CD4-positive, alpha-beta T cell treated with Interferon alpha-2 for 1 hour (primary cell): ENCODE measurements at regions not wholly inside any gene's neighbourhood (a gene's known extent, or its start where the extent isn't known, plus 50 kb on each side); places are given as distances from the start of the nearest gene placed in this dataset.

ENCODE experiments used
- DNase-seq, 2 donors: peaks; one replicate each; pipeline ENCODE4 v3.0.0-alpha.2; 2020 to 2022

- DNase-seq: no peak
Measured at GRCh38 chr14:96638041-96638855, 136.1 kb downstream of the PAPOLA start.

GRCh38 chr14:96639550-96639949 lies 137.4 kb downstream of the PAPOLA start:
- no peak for DNase-seq

- DNase-seq: no peak
Measured at GRCh38 chr14:96648506-96649326, 146.5 kb downstream of the PAPOLA start.

DNA sequence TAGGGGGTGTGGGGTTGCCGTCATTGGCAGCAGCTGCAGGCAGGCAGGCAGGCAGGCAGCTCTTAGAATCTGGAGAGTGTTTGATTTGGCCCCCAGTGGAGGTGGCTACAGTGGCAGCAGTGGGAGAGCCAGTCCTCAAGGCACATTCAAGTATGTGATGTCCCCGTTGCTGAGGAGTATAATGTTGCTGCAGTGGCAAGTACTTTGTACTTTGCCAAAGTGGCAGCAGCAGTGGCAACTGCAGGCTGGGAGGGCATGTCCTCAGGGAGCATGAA lies 147.1 kb downstream of the PAPOLA start:
- DNase-seq: no peak

- DNase-seq: no peak
Measured at GRCh38 chr14:96653597-96653996, 143.6 kb upstream of the VRK1 start.

DNA sequence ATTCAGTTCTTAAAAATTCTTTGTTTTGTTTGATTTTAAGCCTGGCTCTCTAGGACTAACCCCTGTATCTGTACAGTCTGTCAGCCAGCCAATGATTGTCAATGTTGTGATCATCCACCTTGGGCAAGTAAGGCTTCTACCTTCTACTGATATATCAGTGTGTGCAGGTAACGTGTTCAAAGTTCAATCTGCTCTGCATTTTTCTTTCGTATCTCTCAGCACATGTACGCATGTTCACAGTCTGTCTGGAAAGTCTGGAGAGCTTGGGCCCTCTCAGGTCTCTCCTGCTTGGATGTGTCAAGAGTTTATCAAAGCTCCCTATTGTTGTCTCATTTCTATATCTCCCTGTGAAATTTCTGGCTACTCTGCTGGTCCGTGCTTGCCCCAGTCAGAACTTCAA lies 138.6 kb upstream of the VRK1 start:
- no peak for DNase-seq

- DNase-seq: no peak
Measured at GRCh38 chr14:96660123-96660522, 137.1 kb upstream of the VRK1 start.

DNA sequence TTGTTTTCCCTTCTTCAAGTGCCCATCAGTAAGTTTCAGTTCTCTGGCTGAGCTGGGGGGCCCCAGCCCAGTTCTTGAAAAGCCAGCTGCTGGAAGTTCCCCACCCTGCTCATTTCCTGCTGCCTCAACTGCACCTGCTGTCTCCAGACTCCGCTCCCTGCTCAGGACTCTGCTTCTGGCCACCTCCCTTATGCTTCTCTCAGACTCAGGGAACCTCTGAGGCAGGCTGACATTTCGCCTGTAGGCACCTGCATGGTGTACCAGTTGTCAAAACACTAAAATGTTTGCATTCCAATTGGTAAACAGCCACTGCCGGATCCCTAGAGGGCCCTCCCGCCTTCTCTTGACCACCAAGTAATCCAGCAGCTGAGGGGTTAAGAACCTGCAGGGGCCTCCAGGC lies 136.5 kb upstream of the VRK1 start:
- no peak for DNase-seq

GRCh38 chr14:96661244-96661969 lies 135.8 kb upstream of the VRK1 start:
- DNase-seq: no peak

- no peak for DNase-seq
Measured at GRCh38 chr14:96662116-96662970, 134.8 kb upstream of the VRK1 start.

- no peak for DNase-seq
Measured at GRCh38 chr14:96663076-96663475, 134.1 kb upstream of the VRK1 start.

- DNase-seq: no peak
Measured at GRCh38 chr14:96663491-96664067, 133.6 kb upstream of the VRK1 start.

DNA sequence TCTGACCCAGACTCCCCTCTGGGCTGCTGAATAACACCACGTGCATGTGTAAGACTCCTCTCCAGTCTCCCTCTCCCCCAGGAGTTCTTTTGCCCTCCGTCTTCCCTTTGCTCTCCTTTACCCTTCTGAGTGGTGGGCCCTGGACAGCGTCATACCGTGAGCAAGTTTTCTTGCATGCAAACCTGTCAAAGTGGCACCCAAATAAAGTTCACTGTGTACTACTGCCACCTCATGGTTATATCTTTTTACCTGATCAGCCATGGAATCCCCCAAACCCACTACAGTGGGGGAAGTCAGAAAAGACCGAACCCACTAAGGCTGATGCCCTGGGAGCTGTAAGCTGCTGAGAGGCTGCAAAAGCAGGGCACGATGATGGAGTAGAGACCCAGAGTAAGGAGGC lies 131.1 kb upstream of the VRK1 start:
- DNase-seq: no peak

DNA sequence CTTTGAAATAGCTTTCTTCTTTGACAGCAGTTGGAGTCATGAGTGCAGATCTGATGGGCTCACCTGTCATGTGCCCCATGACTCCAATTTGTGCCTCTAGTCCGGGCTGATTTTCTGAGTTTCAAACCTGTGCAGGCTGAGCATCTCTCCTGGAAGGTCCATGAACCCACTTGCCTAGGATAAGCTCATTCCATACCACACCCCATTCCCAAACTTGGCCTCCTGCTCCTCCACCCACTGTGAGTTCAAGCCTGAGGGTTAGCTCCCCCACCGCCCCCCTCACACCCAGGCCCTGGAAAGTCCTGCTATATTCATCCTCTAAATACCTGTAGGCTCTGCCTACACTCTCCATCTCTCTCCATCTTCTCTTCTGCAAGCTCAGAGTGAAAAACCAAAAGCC lies 126.8 kb upstream of the VRK1 start:
- DNase-seq: no peak

- DNase-seq: no peak
Measured at GRCh38 chr14:96671218-96671617, 126.0 kb upstream of the VRK1 start.

GRCh38 chr14:96673706-96674105 lies 123.5 kb upstream of the VRK1 start:
- DNase-seq: no peak

- no peak for DNase-seq
Measured at GRCh38 chr14:96674121-96674520, 123.1 kb upstream of the VRK1 start.

- DNase-seq: no peak
Measured at GRCh38 chr14:96676166-96676565, 121.0 kb upstream of the VRK1 start.

- DNase-seq: no peak
Measured at GRCh38 chr14:96681829-96682228, 115.4 kb upstream of the VRK1 start.

- no peak for DNase-seq
Measured at GRCh38 chr14:96682401-96682800, 114.8 kb upstream of the VRK1 start.

GRCh38 chr14:96683562-96684289 lies 113.5 kb upstream of the VRK1 start:
- DNase-seq: no peak

DNA sequence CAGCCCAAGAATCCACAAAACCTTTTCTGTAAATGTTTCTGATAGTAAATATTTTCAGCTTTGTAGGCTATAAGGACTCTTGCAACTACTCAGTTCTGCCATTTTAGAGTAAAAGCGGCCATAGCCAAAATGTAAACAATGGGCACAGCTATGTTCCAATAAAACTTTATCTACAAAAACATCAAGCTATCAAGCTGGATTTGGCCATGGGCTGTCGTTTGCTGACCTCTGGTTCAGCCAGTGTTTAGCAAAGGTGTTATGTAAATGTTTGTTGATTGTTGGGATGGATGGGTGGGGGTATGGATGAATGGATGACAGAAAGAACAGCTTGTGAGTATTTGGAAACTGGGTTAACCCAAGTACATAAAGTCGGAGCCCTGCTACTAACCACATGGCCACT lies 111.1 kb upstream of the VRK1 start:
- no peak for DNase-seq
